ENCODE measurements at regions not wholly inside any gene's neighbourhood (a gene's known extent, or its start where the extent isn't known, plus 50 kb on each side); places are given as distances from the start of the nearest gene placed in this dataset.

DNA sequence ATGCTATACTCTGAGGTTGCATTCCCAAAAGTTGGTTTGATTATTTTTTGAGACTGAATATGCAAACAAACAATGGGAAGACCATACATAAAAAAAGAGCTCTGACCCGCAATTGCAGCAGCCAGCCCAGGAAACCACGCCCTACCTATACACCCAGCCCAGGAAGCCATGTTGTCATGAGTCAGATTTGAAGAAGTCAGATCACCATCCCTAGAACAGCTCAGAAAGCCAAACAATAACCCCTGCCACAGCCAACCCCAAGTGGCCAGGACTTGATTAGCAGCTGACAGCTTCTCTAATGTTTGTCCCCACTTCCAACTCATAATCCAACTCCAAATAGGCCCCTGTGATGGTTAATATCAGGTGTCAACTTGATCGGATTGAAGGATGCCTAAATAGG is 621.9 kb downstream of the NPHP4 start:
- Histone ChIP-seq H3K9ac (ENCODE audit: low read depth in 1 of 2, low read length in 2 of 2) (no peak overlapping the region), H3K9me3 (ENCODE audit: control insufficient read depth in 4 of 4, low read length in 3 of 4) (peaks cover 0 to 8% (median 7%) of the 10 kb centered on the region in 4 donors), H3K27me3 (ENCODE audit: control insufficient read depth in 4 of 4, insufficient read depth in 4 of 4, low read length in 3 of 4) (peaks cover 0 to 2% (median 0%) of the 10 kb centered on the region in 4 donors), H3K4me3 (ENCODE audit: low read depth in 1 of 3, low read length in 3 of 3) (no peak overlapping the region), H3K36me3 (ENCODE audit: control insufficient read depth in 4 of 4, insufficient read depth in 3 of 4, low read depth in 1 of 4, low read length in 3 of 4) (no peaks in the 10 kb centered on the region), H3K27ac (ENCODE audit: low read depth in 1 of 2, low read length in 2 of 2) (no peak overlapping the region), H3K4me1 (ENCODE audit: control insufficient read depth in 4 of 4, insufficient read depth in 4 of 4, low read length in 3 of 4) (peaks cover 0 to 1% (median 0%) of the 10 kb centered on the region in 4 donors)
- no peak for TF ChIP-seq HNF4A (conservative IDR thresholded peaks at IDR 0.05)
- no peak for TF ChIP-seq HNF4G (IDR thresholded peaks at IDR 0.05)
- no peak for TF ChIP-seq FOXA1 (IDR thresholded peaks at IDR 0.05)
- TF ChIP-seq ATF3 (IDR thresholded peaks at IDR 0.05), result no peak
- no peak for DNase-seq (ENCODE audit: low spot score)
- 75% methylated on average over 3 of the region's 3 CpGs for WGBS

DNA sequence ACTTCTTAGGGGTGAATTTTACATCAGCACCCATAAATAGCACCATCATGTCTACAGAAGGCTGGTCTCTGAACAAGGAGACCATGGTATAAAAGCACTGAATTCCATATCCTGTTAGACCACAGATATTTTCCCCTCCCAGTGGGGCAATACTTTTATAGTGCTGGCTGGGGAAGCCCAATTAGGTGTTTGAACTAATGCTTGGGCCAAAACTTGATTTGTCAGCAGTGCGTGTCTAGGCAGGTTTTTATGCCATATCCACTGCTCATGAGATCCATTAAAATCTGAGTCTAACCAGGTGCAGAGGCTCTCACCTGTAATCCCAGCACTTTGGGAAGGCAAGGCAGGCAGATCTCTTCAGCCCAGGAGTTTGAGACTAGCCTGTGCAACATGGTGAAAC is 623.0 kb downstream of the NPHP4 start:
- Histone ChIP-seq H3K4me3 (ENCODE audit: low read depth in 1 of 3, low read length in 3 of 3) (no peak overlapping the region), H3K4me1 (ENCODE audit: control insufficient read depth in 4 of 4, insufficient read depth in 4 of 4, low read length in 3 of 4) (no peaks in the 10 kb centered on the region), H3K36me3 (ENCODE audit: control insufficient read depth in 4 of 4, insufficient read depth in 3 of 4, low read depth in 1 of 4, low read length in 3 of 4) (no peaks in the 10 kb centered on the region), H3K9ac (ENCODE audit: low read depth in 1 of 2, low read length in 2 of 2) (no peak overlapping the region), H3K27me3 (ENCODE audit: control insufficient read depth in 4 of 4, insufficient read depth in 4 of 4, low read length in 3 of 4) (peaks cover 0 to 2% (median 0%) of the 10 kb centered on the region in 4 donors), H3K27ac (ENCODE audit: low read depth in 1 of 2, low read length in 2 of 2) (no peak overlapping the region), H3K9me3 (ENCODE audit: control insufficient read depth in 4 of 4, low read length in 3 of 4) (peaks cover 0 to 8% (median 7%) of the 10 kb centered on the region in 4 donors)
- no peak for TF ChIP-seq GABPA (IDR thresholded peaks at IDR 0.05 in 1 of 2, conservative IDR thresholded peaks at IDR 0.05 in 1 of 2)
- TF ChIP-seq HNF4G (IDR thresholded peaks at IDR 0.05), result no peak
- no peak for TF ChIP-seq EGR1 (IDR thresholded peaks at IDR 0.05; ENCODE audit: low read depth in 2 of 2)
- TF ChIP-seq FOXA1 (IDR thresholded peaks at IDR 0.05), result no peak
- no peak for TF ChIP-seq RAD21 (IDR thresholded peaks at IDR 0.05)
- TF ChIP-seq SP1 (IDR thresholded peaks at IDR 0.05), result no peak
- TF ChIP-seq HNF4A (conservative IDR thresholded peaks at IDR 0.05), result no peak
- TF ChIP-seq, protein P1, sequence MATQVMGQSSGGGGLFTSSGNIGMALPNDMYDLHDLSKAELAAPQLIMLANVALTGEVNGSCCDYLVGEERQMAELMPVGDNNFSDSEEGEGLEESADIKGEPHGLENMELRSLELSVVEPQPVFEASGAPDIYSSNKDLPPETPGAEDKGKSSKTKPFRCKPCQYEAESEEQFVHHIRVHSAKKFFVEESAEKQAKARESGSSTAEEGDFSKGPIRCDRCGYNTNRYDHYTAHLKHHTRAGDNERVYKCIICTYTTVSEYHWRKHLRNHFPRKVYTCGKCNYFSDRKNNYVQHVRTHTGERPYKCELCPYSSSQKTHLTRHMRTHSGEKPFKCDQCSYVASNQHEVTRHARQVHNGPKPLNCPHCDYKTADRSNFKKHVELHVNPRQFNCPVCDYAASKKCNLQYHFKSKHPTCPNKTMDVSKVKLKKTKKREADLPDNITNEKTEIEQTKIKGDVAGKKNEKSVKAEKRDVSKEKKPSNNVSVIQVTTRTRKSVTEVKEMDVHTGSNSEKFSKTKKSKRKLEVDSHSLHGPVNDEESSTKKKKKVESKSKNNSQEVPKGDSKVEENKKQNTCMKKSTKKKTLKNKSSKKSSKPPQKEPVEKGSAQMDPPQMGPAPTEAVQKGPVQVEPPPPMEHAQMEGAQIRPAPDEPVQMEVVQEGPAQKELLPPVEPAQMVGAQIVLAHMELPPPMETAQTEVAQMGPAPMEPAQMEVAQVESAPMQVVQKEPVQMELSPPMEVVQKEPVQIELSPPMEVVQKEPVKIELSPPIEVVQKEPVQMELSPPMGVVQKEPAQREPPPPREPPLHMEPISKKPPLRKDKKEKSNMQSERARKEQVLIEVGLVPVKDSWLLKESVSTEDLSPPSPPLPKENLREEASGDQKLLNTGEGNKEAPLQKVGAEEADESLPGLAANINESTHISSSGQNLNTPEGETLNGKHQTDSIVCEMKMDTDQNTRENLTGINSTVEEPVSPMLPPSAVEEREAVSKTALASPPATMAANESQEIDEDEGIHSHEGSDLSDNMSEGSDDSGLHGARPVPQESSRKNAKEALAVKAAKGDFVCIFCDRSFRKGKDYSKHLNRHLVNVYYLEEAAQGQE (IDR thresholded peaks at IDR 0.05), result no peak
- TF ChIP-seq ATF3 (IDR thresholded peaks at IDR 0.05), result no peak
- no peak for TF ChIP-seq JUND (IDR thresholded peaks at IDR 0.05)
- no peak for TF ChIP-seq YY1 (IDR thresholded peaks at IDR 0.05)
- TF ChIP-seq, protein P2, sequence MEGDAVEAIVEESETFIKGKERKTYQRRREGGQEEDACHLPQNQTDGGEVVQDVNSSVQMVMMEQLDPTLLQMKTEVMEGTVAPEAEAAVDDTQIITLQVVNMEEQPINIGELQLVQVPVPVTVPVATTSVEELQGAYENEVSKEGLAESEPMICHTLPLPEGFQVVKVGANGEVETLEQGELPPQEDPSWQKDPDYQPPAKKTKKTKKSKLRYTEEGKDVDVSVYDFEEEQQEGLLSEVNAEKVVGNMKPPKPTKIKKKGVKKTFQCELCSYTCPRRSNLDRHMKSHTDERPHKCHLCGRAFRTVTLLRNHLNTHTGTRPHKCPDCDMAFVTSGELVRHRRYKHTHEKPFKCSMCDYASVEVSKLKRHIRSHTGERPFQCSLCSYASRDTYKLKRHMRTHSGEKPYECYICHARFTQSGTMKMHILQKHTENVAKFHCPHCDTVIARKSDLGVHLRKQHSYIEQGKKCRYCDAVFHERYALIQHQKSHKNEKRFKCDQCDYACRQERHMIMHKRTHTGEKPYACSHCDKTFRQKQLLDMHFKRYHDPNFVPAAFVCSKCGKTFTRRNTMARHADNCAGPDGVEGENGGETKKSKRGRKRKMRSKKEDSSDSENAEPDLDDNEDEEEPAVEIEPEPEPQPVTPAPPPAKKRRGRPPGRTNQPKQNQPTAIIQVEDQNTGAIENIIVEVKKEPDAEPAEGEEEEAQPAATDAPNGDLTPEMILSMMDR (IDR thresholded peaks at IDR 0.05; ENCODE audit: low read depth, low read length, missing input control), result no peak
- TF ChIP-seq, protein P3, sequence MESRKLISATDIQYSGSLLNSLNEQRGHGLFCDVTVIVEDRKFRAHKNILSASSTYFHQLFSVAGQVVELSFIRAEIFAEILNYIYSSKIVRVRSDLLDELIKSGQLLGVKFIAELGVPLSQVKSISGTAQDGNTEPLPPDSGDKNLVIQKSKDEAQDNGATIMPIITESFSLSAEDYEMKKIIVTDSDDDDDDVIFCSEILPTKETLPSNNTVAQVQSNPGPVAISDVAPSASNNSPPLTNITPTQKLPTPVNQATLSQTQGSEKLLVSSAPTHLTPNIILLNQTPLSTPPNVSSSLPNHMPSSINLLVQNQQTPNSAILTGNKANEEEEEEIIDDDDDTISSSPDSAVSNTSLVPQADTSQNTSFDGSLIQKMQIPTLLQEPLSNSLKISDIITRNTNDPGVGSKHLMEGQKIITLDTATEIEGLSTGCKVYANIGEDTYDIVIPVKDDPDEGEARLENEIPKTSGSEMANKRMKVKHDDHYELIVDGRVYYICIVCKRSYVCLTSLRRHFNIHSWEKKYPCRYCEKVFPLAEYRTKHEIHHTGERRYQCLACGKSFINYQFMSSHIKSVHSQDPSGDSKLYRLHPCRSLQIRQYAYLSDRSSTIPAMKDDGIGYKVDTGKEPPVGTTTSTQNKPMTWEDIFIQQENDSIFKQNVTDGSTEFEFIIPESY (IDR thresholded peaks at IDR 0.05), result no peak
- no peak for TF ChIP-seq FOXA2 (IDR thresholded peaks at IDR 0.05)
- TF ChIP-seq NR2F2 (IDR thresholded peaks at IDR 0.05), result no peak
- no peak for TF ChIP-seq MAX (IDR thresholded peaks at IDR 0.05)
- no peak for TF ChIP-seq TAF1 (conservative IDR thresholded peaks at IDR 0.05)
- WGBS, result 91% methylated on average over 1 of the region's 1 CpG
- no peak for DNase-seq (ENCODE audit: low spot score)
